CD4-positive, alpha-beta T cell treated with Interleukin-21 for 1 hour (primary cell): ENCODE measurements at regions not wholly inside any gene's neighbourhood (a gene's known extent, or its start where the extent isn't known, plus 50 kb on each side); places are given as distances from the start of the nearest gene placed in this dataset.
"Not testable (repeated sequence)": the region's sequence is repeated elsewhere in the genome, so short reads cannot be mapped to it uniquely, and the experiment has no call there.

ENCODE experiments used
- DNase-seq: peaks from one replicate; pipeline ENCODE4 v3.0.0-alpha.2; 2020

GRCh38 chr2:235413064-235413463, 80.8 kb upstream of the AGAP1 start:
- DNase-seq = no peak

GRCh38 chr2:235414422-235414821, 79.4 kb upstream of the AGAP1 start:
- DNase-seq = no peak

GRCh38 chr2:235416858-235417499, 76.9 kb upstream of the AGAP1 start:
- DNase-seq = no peak

- no peak for DNase-seq
Measured at GRCh38 chr2:235418918-235419317, 74.9 kb upstream of the AGAP1 start.

GRCh38 chr2:235419996-235420395, 73.8 kb upstream of the AGAP1 start:
- no peak for DNase-seq

GRCh38 chr2:235421618-235422017, 72.2 kb upstream of the AGAP1 start:
- DNase-seq = no peak

GRCh38 chr2:235430366-235431083, 63.3 kb upstream of the AGAP1 start:
- DNase-seq = no peak

- no peak for DNase-seq
Measured at GRCh38 chr2:235432741-235433520, 60.9 kb upstream of the AGAP1 start.

- DNase-seq = no peak
Measured at GRCh38 chr2:235433860-235434259, 60.0 kb upstream of the AGAP1 start.

GRCh38 chr2:235439959-235440662, 53.7 kb upstream of the AGAP1 start:
- no peak for DNase-seq

GRCh38 chr2:235443580-235443979, 50.3 kb upstream of the AGAP1 start:
- not testable (repeated sequence) for DNase-seq
